HepG2 (cell line): ENCODE measurements at regions not wholly inside any gene's neighbourhood (a gene's known extent, or its start where the extent isn't known, plus 50 kb on each side); places are given as distances from the start of the nearest gene placed in this dataset.

Source experiments
- NFE2L2 ChIP-seq: fragments of 150-350 bp; IDR thresholded peaks from 2 replicates; pipeline ENCODE4 v1.6.1; 2014; ENCODE audit warnings: low read length
- POLR2AphosphoS5 ChIP-seq: IDR thresholded peaks from 2 replicates; pipeline ENCODE4 v1.6.1; 2012; ENCODE audit warnings: low read depth, low read length
- ZNF138 ChIP-seq: sonication (generic); formaldehyde crosslinking; IDR thresholded peaks from 2 replicates; pipeline ENCODE4 v1.5.0; 2020; ENCODE audit warnings: mild to moderate bottlenecking, low read depth, missing genetic modification reagents
- ZNF350 ChIP-seq: sonication (generic); formaldehyde crosslinking; IDR thresholded peaks from 2 replicates; pipeline ENCODE4 v1.4.0; 2020; ENCODE audit warnings: mild to moderate bottlenecking, low read depth, missing genetic modification reagents, borderline replicate concordance
- TF ChIP-seq, protein P1 (sequence below): sonication (generic); formaldehyde crosslinking; IDR thresholded peaks from 2 replicates; pipeline ENCODE4 v1.5.0; 2020; ENCODE audit warnings: mild to moderate bottlenecking, missing genetic modification reagents, moderate library complexity

GRCh38 chr3:101070799-101071121 is 77.5 kb upstream of the ABI3BP start:
- TF ChIP-seq, protein P1, sequence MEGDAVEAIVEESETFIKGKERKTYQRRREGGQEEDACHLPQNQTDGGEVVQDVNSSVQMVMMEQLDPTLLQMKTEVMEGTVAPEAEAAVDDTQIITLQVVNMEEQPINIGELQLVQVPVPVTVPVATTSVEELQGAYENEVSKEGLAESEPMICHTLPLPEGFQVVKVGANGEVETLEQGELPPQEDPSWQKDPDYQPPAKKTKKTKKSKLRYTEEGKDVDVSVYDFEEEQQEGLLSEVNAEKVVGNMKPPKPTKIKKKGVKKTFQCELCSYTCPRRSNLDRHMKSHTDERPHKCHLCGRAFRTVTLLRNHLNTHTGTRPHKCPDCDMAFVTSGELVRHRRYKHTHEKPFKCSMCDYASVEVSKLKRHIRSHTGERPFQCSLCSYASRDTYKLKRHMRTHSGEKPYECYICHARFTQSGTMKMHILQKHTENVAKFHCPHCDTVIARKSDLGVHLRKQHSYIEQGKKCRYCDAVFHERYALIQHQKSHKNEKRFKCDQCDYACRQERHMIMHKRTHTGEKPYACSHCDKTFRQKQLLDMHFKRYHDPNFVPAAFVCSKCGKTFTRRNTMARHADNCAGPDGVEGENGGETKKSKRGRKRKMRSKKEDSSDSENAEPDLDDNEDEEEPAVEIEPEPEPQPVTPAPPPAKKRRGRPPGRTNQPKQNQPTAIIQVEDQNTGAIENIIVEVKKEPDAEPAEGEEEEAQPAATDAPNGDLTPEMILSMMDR (CRISPR knock-in tag): no peak
- TF ChIP-seq NFE2L2 (no peak), POLR2AphosphoS5 (no peak), ZNF138 (CRISPR knock-in tag) (no peak), ZNF350 (no peak)
